ENCODE measurements at regions not wholly inside any gene's neighbourhood (a gene's known extent, or its start where the extent isn't known, plus 50 kb on each side); places are given as distances from the start of the nearest gene placed in this dataset.
"Not testable (repeated sequence)": the region's sequence is repeated elsewhere in the genome, so short reads cannot be mapped to it uniquely, and the experiment has no call there.

DNA sequence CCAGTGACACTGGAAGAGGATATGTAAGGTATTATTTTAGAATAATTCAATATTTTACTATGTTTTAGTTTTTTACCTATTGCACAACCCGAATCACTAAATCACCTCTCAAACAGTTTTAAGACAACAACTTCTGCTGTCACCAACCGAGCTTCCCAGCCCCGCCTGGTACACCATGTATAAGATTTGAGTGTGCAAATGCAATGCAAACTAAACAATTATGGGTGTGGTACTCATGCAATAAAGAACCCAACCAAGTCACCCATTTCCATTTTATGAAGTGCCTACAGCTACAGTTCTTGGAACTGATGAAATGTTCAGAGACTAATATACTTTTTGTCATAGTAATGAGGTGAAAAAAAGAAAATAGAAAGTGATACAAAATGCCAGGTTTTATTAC is 256.2 kb downstream of the TAFA4 start:
- no peaks in the 10 kb centered on the region for H3K4me1 ChIP-seq
- no peak for TF ChIP-seq POLR2A (IDR thresholded peaks at IDR 0.05)
- TF ChIP-seq, protein P1, sequence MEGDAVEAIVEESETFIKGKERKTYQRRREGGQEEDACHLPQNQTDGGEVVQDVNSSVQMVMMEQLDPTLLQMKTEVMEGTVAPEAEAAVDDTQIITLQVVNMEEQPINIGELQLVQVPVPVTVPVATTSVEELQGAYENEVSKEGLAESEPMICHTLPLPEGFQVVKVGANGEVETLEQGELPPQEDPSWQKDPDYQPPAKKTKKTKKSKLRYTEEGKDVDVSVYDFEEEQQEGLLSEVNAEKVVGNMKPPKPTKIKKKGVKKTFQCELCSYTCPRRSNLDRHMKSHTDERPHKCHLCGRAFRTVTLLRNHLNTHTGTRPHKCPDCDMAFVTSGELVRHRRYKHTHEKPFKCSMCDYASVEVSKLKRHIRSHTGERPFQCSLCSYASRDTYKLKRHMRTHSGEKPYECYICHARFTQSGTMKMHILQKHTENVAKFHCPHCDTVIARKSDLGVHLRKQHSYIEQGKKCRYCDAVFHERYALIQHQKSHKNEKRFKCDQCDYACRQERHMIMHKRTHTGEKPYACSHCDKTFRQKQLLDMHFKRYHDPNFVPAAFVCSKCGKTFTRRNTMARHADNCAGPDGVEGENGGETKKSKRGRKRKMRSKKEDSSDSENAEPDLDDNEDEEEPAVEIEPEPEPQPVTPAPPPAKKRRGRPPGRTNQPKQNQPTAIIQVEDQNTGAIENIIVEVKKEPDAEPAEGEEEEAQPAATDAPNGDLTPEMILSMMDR (IDR thresholded peaks at IDR 0.05): no peak
- no peaks in the 10 kb centered on the region for H3K27me3 ChIP-seq
- no peak overlapping the region for H3K27ac ChIP-seq
- no peaks in the 10 kb centered on the region for H3K36me3 ChIP-seq
- DNase-seq: no peak
- intact Hi-C loops (cut with DNase I; ENCODE audit: low total_unique reads): no loop called here
- H3K4me3 ChIP-seq: no peak overlapping the region
- H3K9me3 ChIP-seq: no peaks in the 10 kb centered on the region

- H3K4me3 ChIP-seq: no peak overlapping the region
- no peaks in the 10 kb centered on the region for H3K4me1 ChIP-seq
- no peaks in the 10 kb centered on the region for H3K36me3 ChIP-seq
- no peaks in the 10 kb centered on the region for H3K27me3 ChIP-seq
- intact Hi-C loops (cut with DNase I; ENCODE audit: low total_unique reads): no loop called here
- no peak for DNase-seq
- H3K27ac ChIP-seq: no peak overlapping the region
- TF ChIP-seq, protein P1 (IDR thresholded peaks at IDR 0.05): no peak
- TF ChIP-seq POLR2A (IDR thresholded peaks at IDR 0.05): no peak
- no peaks in the 10 kb centered on the region for H3K9me3 ChIP-seq
Observed at GRCh38 chr3:68667346-68667745, 265.0 kb downstream of the TAFA4 start.

- intact Hi-C loops (cut with DNase I; ENCODE audit: low total_unique reads): no loop called here
- H3K4me1 ChIP-seq: no peaks in the 10 kb centered on the region
- H3K9me3 ChIP-seq: no peaks in the 10 kb centered on the region
- H3K4me3 ChIP-seq: no peak overlapping the region
- DNase-seq: no peak
- no peaks in the 10 kb centered on the region for H3K27me3 ChIP-seq
- TF ChIP-seq, protein P1 (IDR thresholded peaks at IDR 0.05): no peak
- TF ChIP-seq POLR2A (IDR thresholded peaks at IDR 0.05): no peak
- no peak overlapping the region for H3K27ac ChIP-seq
- no peaks in the 10 kb centered on the region for H3K36me3 ChIP-seq
Observed at GRCh38 chr3:68666429-68667136, 265.8 kb downstream of the TAFA4 start.

DNA sequence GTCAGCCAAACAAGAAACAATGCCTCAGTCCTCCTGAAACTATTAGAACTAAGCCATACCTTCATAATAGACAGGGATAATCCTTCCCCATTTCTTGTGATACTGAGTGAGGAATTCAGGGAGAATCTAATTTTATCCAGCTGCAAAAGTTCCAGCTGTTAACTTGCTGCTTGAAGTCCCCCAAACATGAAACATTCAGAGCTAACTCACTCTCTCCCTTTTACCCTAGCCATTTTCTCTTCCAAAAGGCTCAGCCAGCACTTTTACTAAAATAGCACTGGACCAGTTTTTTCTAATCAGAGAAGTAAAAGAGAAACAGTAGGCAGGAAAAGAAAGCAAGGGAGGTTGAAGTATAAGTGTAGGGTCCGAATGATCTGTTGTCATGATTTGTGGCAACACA is 268.1 kb downstream of the TAFA4 start:
- no peaks in the 10 kb centered on the region for H3K4me1 ChIP-seq
- no peak for DNase-seq
- H3K9me3 ChIP-seq: no peaks in the 10 kb centered on the region
- H3K36me3 ChIP-seq: no peaks in the 10 kb centered on the region
- no peak overlapping the region for H3K4me3 ChIP-seq
- no peak for TF ChIP-seq POLR2A (IDR thresholded peaks at IDR 0.05)
- TF ChIP-seq, protein P1 (IDR thresholded peaks at IDR 0.05): no peak
- no peaks in the 10 kb centered on the region for H3K27me3 ChIP-seq
- H3K27ac ChIP-seq: no peak overlapping the region
- intact Hi-C loops (cut with DNase I; ENCODE audit: low total_unique reads): no loop called here

GRCh38 chr3:68662176-68662575 is 270.2 kb downstream of the TAFA4 start:
- Histone ChIP-seq H3K27ac (no peak overlapping the region), H3K27me3 (no peaks in the 10 kb centered on the region), H3K9me3 (no peaks in the 10 kb centered on the region), H3K4me1 (no peaks in the 10 kb centered on the region), H3K4me3 (no peak overlapping the region), H3K36me3 (no peaks in the 10 kb centered on the region)
- intact Hi-C loops (cut with DNase I; ENCODE audit: low total_unique reads): no loop called here
- TF ChIP-seq, protein P1 (IDR thresholded peaks at IDR 0.05): no peak
- no peak for TF ChIP-seq POLR2A (IDR thresholded peaks at IDR 0.05)
- no peak for DNase-seq

DNA sequence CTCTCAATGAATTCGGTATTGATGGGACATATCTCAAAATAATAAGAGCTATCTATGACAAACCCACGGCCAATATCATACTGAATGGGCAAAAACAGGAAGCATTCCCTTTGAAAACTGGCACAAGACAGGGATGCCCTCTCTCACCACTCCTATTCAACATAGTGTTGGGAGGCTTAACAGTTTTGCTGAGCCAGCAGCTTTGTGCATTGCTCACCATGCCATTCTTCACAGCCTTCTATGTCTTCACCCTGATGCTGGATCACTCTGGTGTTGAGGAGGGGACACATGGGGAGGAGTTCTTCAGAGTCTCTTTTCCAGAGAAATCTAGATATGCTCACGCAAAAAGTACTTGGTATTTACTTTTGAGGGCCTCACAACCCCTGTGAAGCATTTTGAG is 281.7 kb downstream of the TAFA4 start:
- H3K9me3 ChIP-seq; H3K36me3 ChIP-seq; H3K4me1 ChIP-seq; DNase-seq; H3K4me3 ChIP-seq; H3K27me3 ChIP-seq; intact Hi-C loops (cut with DNase I; ENCODE audit: low total_unique reads); H3K27ac ChIP-seq: not testable (repeated sequence)
